HG02759 (cell line): ENCODE measurements at regions not wholly inside any gene's neighbourhood (a gene's known extent, or its start where the extent isn't known, plus 50 kb on each side); places are given as distances from the start of the nearest gene placed in this dataset.

Experiments
- ATAC-seq: cut with Tn5 transposase; IDR thresholded peaks from one replicate; pipeline ENCODE4 v1.9.1; 2021; ENCODE audit warnings: mild to moderate bottlenecking, moderate library complexity; ENCODE audit not compliant: unreplicated experiment

DNA sequence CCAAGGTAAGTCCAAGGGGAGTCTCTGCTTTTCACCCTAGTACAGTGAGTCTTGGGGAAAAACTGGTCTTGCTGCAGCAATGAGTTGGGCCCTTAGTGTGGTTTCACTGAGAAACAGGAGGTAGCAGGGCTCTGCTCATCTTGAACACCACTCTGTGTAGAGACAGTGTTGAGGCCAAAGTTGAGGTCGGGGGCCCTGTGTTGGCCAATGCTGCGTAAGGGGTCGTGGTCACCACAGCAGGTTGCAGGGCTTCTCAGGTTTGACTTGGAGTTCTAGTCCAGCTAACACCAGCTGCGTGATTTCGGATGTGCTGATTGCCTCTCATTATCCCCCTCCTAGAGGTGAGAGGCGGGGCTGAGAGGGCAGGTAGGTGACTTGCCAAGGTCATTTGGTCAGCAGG lies 807.5 kb downstream of the VRK1 start:
- ATAC-seq: no peak

DNA sequence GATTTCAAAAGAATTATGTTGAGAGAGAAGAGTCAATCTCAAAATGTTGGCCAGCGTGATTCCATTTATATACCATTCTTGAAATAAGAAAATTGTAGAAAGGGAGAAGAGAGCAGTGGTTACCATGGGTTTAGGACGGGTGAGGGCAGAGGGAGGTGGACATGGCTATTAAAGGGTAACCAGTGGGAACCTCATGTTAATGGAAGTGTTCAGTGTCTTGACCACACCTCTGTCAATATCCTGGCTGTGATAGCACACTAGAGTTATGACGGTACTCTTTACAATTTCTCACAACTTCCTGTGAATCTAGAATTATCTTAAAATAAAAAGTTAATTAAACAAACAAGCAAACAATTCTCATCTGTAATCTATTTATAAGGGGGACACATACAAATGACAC lies 821.2 kb downstream of the VRK1 start:
- ATAC-seq: no peak

GRCh38 chr14:97618917-97619690 lies 821.9 kb downstream of the VRK1 start:
- ATAC-seq: no peak

DNA sequence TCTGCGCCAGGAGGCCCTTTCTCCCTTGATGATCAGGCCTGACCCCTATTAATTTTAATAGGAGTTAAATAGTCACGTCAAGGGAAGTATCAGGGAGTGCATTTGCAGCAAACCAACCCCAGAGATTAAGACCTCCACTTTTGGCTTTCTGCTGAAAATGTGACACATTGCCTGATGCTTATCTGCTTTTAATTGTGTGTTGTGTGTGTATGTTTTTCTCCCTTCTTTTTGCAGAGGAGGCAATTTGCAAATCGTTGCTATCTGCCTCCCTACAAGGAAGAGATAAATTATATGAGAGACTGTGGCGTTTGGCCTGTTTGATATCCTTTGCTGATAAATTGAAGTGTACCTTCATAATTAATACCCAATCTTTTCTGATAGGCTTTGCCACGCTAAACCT lies 822.9 kb downstream of the VRK1 start:
- ATAC-seq: no peak

- no peak for ATAC-seq
Observed at GRCh38 chr14:97624985-97625384, 827.8 kb downstream of the VRK1 start.

GRCh38 chr14:97625477-97625876 lies 828.3 kb downstream of the VRK1 start:
- ATAC-seq: no peak

- ATAC-seq: no peak
Observed at GRCh38 chr14:97626088-97626487, 828.9 kb downstream of the VRK1 start.

GRCh38 chr14:97630249-97630648 lies 833.1 kb downstream of the VRK1 start:
- ATAC-seq: no peak

- ATAC-seq: no peak
Observed at GRCh38 chr14:97633131-97633738, 836.1 kb downstream of the VRK1 start.

DNA sequence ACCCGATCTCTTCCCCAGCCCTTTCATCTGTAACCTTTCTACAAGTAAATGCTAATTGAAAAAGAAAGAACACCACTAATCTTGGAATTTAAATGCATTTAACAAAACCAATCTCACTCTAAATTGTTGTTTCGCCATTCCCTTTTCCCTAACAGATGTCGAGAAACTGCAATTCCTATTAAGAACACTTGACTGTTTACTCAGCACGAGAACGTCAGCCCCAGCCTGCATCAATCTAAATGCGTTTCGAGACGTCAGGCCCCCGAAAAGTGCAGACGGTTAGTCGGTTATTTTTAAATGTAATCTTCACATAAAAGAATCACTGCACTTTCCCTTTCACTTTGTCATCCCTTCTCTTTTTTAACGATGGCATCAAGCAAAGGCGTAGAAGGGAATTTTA lies 837.6 kb downstream of the VRK1 start:
- no peak for ATAC-seq

- no peak for ATAC-seq
Observed at GRCh38 chr14:97638864-97639263, 841.7 kb downstream of the VRK1 start.

GRCh38 chr14:97640031-97640430 lies 842.8 kb downstream of the VRK1 start:
- no peak for ATAC-seq

- ATAC-seq: no peak
Observed at GRCh38 chr14:97641827-97642226, 844.6 kb downstream of the VRK1 start.

GRCh38 chr14:97642631-97643030 lies 845.4 kb downstream of the VRK1 start:
- ATAC-seq: no peak

DNA sequence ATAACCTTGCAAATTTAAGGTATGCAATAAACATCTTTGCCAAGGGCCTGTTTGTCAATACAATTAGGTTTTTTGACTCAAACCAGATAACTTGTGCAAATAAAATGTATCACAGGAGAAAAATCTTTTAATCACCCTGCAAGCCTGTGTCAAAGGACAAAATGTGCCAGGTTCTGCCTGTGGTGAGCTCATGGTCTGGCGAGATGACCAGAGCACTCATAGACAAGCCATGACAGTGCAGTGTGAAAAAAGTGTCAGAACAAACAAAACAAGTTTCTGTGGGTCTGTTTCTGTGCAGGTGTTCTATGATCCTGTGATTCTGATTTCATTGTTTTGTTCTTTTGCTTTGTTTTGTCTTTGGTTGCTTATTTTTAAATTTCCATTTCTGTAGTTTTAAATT lies 847.2 kb downstream of the VRK1 start:
- ATAC-seq: no peak

DNA sequence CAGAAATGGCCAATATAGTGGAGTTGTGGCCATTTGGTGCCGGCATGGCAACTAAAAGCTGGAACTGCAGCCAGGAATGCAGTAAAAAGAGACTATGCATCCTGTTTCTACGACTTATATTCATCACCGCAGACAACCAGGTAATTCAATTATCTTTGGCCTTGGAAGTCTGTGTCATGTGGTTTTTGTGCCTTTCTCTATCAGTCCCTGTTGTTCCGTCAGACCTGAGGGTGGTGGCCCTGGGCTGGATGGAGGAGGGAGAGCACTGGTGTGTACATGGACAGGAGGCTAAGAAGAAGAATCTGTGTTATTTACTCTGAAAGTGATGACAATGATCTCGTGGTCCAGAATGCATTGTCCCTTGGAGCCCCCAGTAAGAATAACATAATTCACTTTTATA lies 852.6 kb downstream of the VRK1 start:
- ATAC-seq: no peak

GRCh38 chr14:97655169-97655948 lies 858.2 kb downstream of the VRK1 start:
- ATAC-seq: no peak

DNA sequence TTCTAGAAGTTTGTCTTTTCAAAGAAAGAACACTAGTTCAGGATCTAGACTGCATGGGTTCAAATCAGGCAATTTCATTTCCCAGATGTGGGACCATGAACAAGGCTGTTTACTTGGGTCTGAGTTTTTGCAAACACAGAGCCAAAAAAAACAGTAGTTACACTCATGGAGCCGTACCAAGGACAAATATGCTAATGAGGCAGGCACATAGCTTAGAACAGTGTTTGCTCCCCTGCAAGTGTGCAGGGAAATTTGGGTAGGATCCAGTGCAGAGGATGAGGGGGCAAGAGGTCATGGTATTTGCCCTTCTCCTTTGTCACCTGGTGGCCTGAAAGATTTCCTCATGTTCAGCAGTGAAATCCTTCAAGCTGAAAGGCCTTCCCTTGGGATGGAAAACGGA lies 860.4 kb downstream of the VRK1 start:
- no peak for ATAC-seq

GRCh38 chr14:97687944-97688630 lies 890.9 kb downstream of the VRK1 start:
- ATAC-seq: no peak

- no peak for ATAC-seq
Observed at GRCh38 chr14:97688631-97689336, 891.6 kb downstream of the VRK1 start.

DNA sequence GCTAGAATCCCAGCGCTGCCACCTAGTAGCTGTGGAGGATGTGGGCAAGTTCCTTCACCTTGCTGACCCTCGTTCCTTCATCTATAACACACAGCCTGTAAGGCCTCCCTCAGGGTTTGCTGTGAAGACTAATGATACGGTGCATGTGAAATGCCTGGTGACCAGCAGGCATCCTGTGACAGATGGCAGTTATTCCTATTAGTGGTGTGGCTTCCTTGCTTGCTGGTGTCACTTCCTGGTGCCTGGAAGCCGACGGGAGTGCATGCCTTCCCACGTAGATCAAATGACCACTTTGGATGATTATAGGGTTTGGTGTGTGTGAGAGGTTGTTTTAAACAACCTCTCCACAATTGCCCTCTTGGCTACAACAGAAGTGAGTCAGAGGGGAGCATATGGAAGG lies 894.9 kb downstream of the VRK1 start:
- ATAC-seq: no peak
